ENCODE measurements at regions not wholly inside any gene's neighbourhood (a gene's known extent, or its start where the extent isn't known, plus 50 kb on each side); places are given as distances from the start of the nearest gene placed in this dataset.

GRCh38 chr1:195335541-195335940 is 1272.7 kb downstream of the KCNT2 start:
- Histone ChIP-seq H3F3A (ENCODE audit: insufficient read depth, low read length) (no peaks in the 10 kb centered on the region), H3K36me3 (ENCODE audit: insufficient read depth, low read length) (no peaks in the 10 kb centered on the region), H3K4me2 (ENCODE audit: low read length) (no peak overlapping the region), H4K20me1 (ENCODE audit: insufficient read depth, low read length) (no peaks in the 10 kb centered on the region), H2AFZ (ENCODE audit: low read length) (no peak overlapping the region), H3K79me2 (ENCODE audit: insufficient read depth, low read length) (no peaks in the 10 kb centered on the region), H3K4me3 (ENCODE audit: low read depth, low read length, poor library complexity, severe bottlenecking) (no peak overlapping the region), H3K9me3 (ENCODE audit: low read length) (no peaks in the 10 kb centered on the region), H3K27me3 (ENCODE audit: insufficient read depth, low read length) (no peaks in the 10 kb centered on the region), H3K9me2 (ENCODE audit: low read depth, low read length) (no peaks in the 10 kb centered on the region), H3K9ac (ENCODE audit: low read length) (no peak overlapping the region), H3K27ac (ENCODE audit: low read depth, low read length, poor library complexity, severe bottlenecking) (no peak overlapping the region), H3K4me1 (ENCODE audit: insufficient read depth, low read length, severe bottlenecking) (no peaks in the 10 kb centered on the region)
- no peak for TF ChIP-seq EZH2 (IDR thresholded peaks at IDR 0.05; ENCODE audit: borderline replicate concordance, low read length)
- TF ChIP-seq, protein P1, sequence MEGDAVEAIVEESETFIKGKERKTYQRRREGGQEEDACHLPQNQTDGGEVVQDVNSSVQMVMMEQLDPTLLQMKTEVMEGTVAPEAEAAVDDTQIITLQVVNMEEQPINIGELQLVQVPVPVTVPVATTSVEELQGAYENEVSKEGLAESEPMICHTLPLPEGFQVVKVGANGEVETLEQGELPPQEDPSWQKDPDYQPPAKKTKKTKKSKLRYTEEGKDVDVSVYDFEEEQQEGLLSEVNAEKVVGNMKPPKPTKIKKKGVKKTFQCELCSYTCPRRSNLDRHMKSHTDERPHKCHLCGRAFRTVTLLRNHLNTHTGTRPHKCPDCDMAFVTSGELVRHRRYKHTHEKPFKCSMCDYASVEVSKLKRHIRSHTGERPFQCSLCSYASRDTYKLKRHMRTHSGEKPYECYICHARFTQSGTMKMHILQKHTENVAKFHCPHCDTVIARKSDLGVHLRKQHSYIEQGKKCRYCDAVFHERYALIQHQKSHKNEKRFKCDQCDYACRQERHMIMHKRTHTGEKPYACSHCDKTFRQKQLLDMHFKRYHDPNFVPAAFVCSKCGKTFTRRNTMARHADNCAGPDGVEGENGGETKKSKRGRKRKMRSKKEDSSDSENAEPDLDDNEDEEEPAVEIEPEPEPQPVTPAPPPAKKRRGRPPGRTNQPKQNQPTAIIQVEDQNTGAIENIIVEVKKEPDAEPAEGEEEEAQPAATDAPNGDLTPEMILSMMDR (IDR thresholded peaks at IDR 0.05; ENCODE audit: low read length): no peak

DNA sequence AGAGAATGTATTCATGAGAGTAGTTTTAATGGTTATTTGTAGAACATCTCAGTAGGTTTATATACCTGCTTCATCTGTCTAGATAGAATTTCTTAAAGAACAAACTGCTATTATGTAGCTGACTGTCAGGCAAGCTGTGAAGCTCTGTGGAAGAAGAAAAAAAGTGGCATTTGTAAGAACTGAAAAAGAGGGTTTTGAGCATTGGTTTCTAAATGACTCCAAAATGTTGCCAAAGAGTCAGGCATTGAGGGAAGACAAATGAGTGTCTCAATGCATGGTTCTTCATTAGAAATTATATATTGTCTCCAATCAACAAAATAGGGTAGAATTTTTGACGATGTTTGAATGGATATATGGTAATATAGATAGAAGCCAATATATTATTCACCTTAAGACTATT is 1276.1 kb downstream of the KCNT2 start:
- Histone ChIP-seq H3K79me2 (ENCODE audit: insufficient read depth, low read length) (no peaks in the 10 kb centered on the region), H3K4me2 (ENCODE audit: low read length) (no peak overlapping the region), H3K9me3 (ENCODE audit: low read length) (no peaks in the 10 kb centered on the region), H2AFZ (ENCODE audit: low read length) (no peak overlapping the region), H4K20me1 (ENCODE audit: insufficient read depth, low read length) (no peaks in the 10 kb centered on the region), H3K27me3 (ENCODE audit: insufficient read depth, low read length) (no peaks in the 10 kb centered on the region), H3K36me3 (ENCODE audit: insufficient read depth, low read length) (no peaks in the 10 kb centered on the region), H3K9me2 (ENCODE audit: low read depth, low read length) (no peaks in the 10 kb centered on the region), H3K4me1 (ENCODE audit: insufficient read depth, low read length, severe bottlenecking) (no peaks in the 10 kb centered on the region), H3F3A (ENCODE audit: insufficient read depth, low read length) (no peaks in the 10 kb centered on the region), H3K9ac (ENCODE audit: low read length) (no peak overlapping the region), H3K27ac (ENCODE audit: low read depth, low read length, poor library complexity, severe bottlenecking) (no peak overlapping the region), H3K4me3 (ENCODE audit: low read depth, low read length, poor library complexity, severe bottlenecking) (no peak overlapping the region)
- TF ChIP-seq EZH2 (IDR thresholded peaks at IDR 0.05; ENCODE audit: borderline replicate concordance, low read length): no peak
- TF ChIP-seq, protein P1 (IDR thresholded peaks at IDR 0.05; ENCODE audit: low read length): no peak

- Histone ChIP-seq H3K9me3 (ENCODE audit: low read length) (no peaks in the 10 kb centered on the region), H3F3A (ENCODE audit: insufficient read depth, low read length) (no peaks in the 10 kb centered on the region), H3K36me3 (ENCODE audit: insufficient read depth, low read length) (no peaks in the 10 kb centered on the region), H3K4me2 (ENCODE audit: low read length) (no peak overlapping the region), H2AFZ (ENCODE audit: low read length) (no peak overlapping the region), H3K9me2 (ENCODE audit: low read depth, low read length) (no peaks in the 10 kb centered on the region), H3K27ac (ENCODE audit: low read depth, low read length, poor library complexity, severe bottlenecking) (no peak overlapping the region), H3K27me3 (ENCODE audit: insufficient read depth, low read length) (no peaks in the 10 kb centered on the region), H4K20me1 (ENCODE audit: insufficient read depth, low read length) (no peaks in the 10 kb centered on the region), H3K79me2 (ENCODE audit: insufficient read depth, low read length) (no peaks in the 10 kb centered on the region), H3K4me1 (ENCODE audit: insufficient read depth, low read length, severe bottlenecking) (no peaks in the 10 kb centered on the region), H3K4me3 (ENCODE audit: low read depth, low read length, poor library complexity, severe bottlenecking) (no peak overlapping the region), H3K9ac (ENCODE audit: low read length) (no peak overlapping the region)
- TF ChIP-seq EZH2 (IDR thresholded peaks at IDR 0.05; ENCODE audit: borderline replicate concordance, low read length): no peak
- TF ChIP-seq, protein P1 (IDR thresholded peaks at IDR 0.05; ENCODE audit: low read length): no peak
Observed at GRCh38 chr1:195328681-195329080, 1279.6 kb downstream of the KCNT2 start.
